ENCODE measurements at regions not wholly inside any gene's neighbourhood (a gene's known extent, or its start where the extent isn't known, plus 50 kb on each side); places are given as distances from the start of the nearest gene placed in this dataset.

DNA sequence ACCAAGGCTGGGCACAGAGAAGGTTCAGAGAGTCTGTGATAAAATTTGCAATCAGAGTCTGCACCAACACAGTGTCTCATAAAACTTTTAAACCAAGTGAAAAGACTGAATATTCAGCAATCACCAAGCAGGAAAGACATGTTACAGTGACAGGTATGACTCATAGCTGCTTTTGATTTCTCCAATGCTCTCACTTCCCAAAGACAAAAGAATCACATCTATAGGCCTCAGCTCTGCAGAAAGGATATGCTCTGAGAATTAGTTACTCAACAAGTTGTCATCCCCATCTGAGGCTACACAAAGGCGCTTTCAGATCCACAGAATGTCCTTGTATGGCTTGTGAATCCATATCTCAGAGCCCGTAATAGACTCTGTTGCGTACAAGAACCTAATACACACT, 92.5 kb downstream of the KCNF1 start:
- Histone ChIP-seq H3K9me3 (ENCODE audit: control insufficient read depth in 1 of 2, insufficient read depth in 1 of 2, low read length in 2 of 2) (no peaks in the 10 kb centered on the region), H3K36me3 (ENCODE audit: insufficient read depth, low read length) (no peaks in the 10 kb centered on the region), H3K27ac (ENCODE audit: low read depth in 1 of 2, low read length in 2 of 2) (no peak overlapping the region), H3K4me3 (ENCODE audit: low read length) (no peak overlapping the region), H3K4me1 (ENCODE audit: insufficient read depth, low read length) (no peaks in the 10 kb centered on the region), H3K27me3 (ENCODE audit: control insufficient read depth in 1 of 2, insufficient read depth in 2 of 2, low read length in 2 of 2) (peaks cover 0 to 3% of the 10 kb centered on the region in 2 experiments)
- Mint-ChIP-seq H3K4me1 (ENCODE audit: low read depth) (no peaks in the 10 kb centered on the region), H3K27me3 (peaks cover 6% of the 10 kb centered on the region), H3K27ac (no peak overlapping the region), H3K4me3 (no peak overlapping the region), H3K36me3 (ENCODE audit: low read depth) (no peaks in the 10 kb centered on the region), H3K9me3 (no peaks in the 10 kb centered on the region)
- ChIA-PET CTCF (no interaction called here), POLR2A (interaction anchor here (0.7 to 1.6 kb wide), 2 partner anchors 12 to 129 kb away, joined by 3 read pairs; a partner anchor contains a TSS)
- ATAC-seq (ENCODE audit: poor library complexity) (no peak), DNase-seq (no peak)
- TF ChIP-seq, protein P1, sequence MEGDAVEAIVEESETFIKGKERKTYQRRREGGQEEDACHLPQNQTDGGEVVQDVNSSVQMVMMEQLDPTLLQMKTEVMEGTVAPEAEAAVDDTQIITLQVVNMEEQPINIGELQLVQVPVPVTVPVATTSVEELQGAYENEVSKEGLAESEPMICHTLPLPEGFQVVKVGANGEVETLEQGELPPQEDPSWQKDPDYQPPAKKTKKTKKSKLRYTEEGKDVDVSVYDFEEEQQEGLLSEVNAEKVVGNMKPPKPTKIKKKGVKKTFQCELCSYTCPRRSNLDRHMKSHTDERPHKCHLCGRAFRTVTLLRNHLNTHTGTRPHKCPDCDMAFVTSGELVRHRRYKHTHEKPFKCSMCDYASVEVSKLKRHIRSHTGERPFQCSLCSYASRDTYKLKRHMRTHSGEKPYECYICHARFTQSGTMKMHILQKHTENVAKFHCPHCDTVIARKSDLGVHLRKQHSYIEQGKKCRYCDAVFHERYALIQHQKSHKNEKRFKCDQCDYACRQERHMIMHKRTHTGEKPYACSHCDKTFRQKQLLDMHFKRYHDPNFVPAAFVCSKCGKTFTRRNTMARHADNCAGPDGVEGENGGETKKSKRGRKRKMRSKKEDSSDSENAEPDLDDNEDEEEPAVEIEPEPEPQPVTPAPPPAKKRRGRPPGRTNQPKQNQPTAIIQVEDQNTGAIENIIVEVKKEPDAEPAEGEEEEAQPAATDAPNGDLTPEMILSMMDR (IDR thresholded peaks at IDR 0.05): no peak
- intact Hi-C loops (cut with DNase I, micrococcal nuclease): no loop called here

GRCh38 chr2:11005032-11005431, 93.3 kb downstream of the KCNF1 start:
- Histone ChIP-seq H3K27me3 (ENCODE audit: control insufficient read depth in 1 of 2, insufficient read depth in 2 of 2, low read length in 2 of 2) (peaks cover 0 to 3% of the 10 kb centered on the region in 2 experiments), H3K4me1 (ENCODE audit: insufficient read depth, low read length) (no peaks in the 10 kb centered on the region), H3K9me3 (ENCODE audit: control insufficient read depth in 1 of 2, insufficient read depth in 1 of 2, low read length in 2 of 2) (peaks cover 0 to 3% of the 10 kb centered on the region in 2 experiments), H3K4me3 (ENCODE audit: low read length) (no peak overlapping the region), H3K27ac (ENCODE audit: low read depth in 1 of 2, low read length in 2 of 2) (no peak overlapping the region), H3K36me3 (ENCODE audit: insufficient read depth, low read length) (no peaks in the 10 kb centered on the region)
- H3K36me3 Mint-ChIP-seq (ENCODE audit: low read depth): no peaks in the 10 kb centered on the region
- DNase-seq (no peak), ATAC-seq (ENCODE audit: poor library complexity) (no peak)
- no peak overlapping the region for H3K4me3 Mint-ChIP-seq
- no peaks in the 10 kb centered on the region for H3K4me1 Mint-ChIP-seq (ENCODE audit: low read depth)
- TF ChIP-seq, protein P1 (IDR thresholded peaks at IDR 0.05): no peak
- ChIA-PET POLR2A (no interaction called here), CTCF (no interaction called here)
- peaks cover 6% of the 10 kb centered on the region for H3K27me3 Mint-ChIP-seq
- intact Hi-C loops (cut with DNase I, micrococcal nuclease): no loop called here
- H3K9me3 Mint-ChIP-seq: no peaks in the 10 kb centered on the region
- H3K27ac Mint-ChIP-seq: no peak overlapping the region

GRCh38 chr2:11006191-11006590, 94.5 kb downstream of the KCNF1 start:
- Mint-ChIP-seq H3K9me3 (no peaks in the 10 kb centered on the region), H3K4me3 (no peak overlapping the region), H3K27me3 (peaks cover 6% of the 10 kb centered on the region), H3K36me3 (ENCODE audit: low read depth) (no peaks in the 10 kb centered on the region), H3K27ac (no peak overlapping the region), H3K4me1 (ENCODE audit: low read depth) (no peaks in the 10 kb centered on the region)
- Histone ChIP-seq H3K27ac (ENCODE audit: low read depth in 1 of 2, low read length in 2 of 2) (no peak overlapping the region), H3K27me3 (ENCODE audit: control insufficient read depth in 1 of 2, insufficient read depth in 2 of 2, low read length in 2 of 2) (peaks cover 0 to 3% of the 10 kb centered on the region in 2 experiments), H3K4me1 (ENCODE audit: insufficient read depth, low read length) (no peaks in the 10 kb centered on the region), H3K4me3 (ENCODE audit: low read length) (no peak overlapping the region), H3K9me3 (ENCODE audit: control insufficient read depth in 1 of 2, insufficient read depth in 1 of 2, low read length in 2 of 2) (peaks cover 8 to 10% of the 10 kb centered on the region in 2 experiments), H3K36me3 (ENCODE audit: insufficient read depth, low read length) (no peaks in the 10 kb centered on the region)
- ATAC-seq (ENCODE audit: poor library complexity) (no peak), DNase-seq (no peak)
- TF ChIP-seq, protein P1 (IDR thresholded peaks at IDR 0.05): no peak
- intact Hi-C loops (cut with DNase I, micrococcal nuclease): no loop called here
- CTCF ChIA-PET: no interaction called here
- POLR2A ChIA-PET: no interaction called here
